Effector memory CD8-positive, alpha-beta T cell (primary cell): ENCODE measurements at regions not wholly inside any gene's neighbourhood (a gene's known extent, or its start where the extent isn't known, plus 50 kb on each side); places are given as distances from the start of the nearest gene placed in this dataset.
"Not testable (repeated sequence)": the region's sequence is repeated elsewhere in the genome, so short reads cannot be mapped to it uniquely, and the experiment has no call there.

Source experiments
- ATAC-seq: fragments of 150-1000 bp; cut with Tn5 transposase; replicated peaks from 2 replicates; pipeline ENCODE4 v1.10.0; 2021; ENCODE audit warnings: mild to moderate bottlenecking, moderate library complexity
- DNase-seq, 3 experiments: peaks; one replicate each; pipeline ENCODE4 v3.0.0; 2021
- H3K27ac Mint-ChIP-seq, 2 donors: one replicate each; pipeline ENCODE4 v1.8.0; 2022; ENCODE audit warnings: mild to moderate bottlenecking in 2 of 2, mixed read lengths in 2 of 2, moderate library complexity in 2 of 2
- H3K27me3 Mint-ChIP-seq, 2 donors: one replicate each; pipeline ENCODE4 v1.8.0; 2022; ENCODE audit warnings: mixed read lengths in 2 of 2
- H3K36me3 Mint-ChIP-seq: one replicate; pipeline ENCODE4 v1.8.0; 2022; ENCODE audit warnings: mild to moderate bottlenecking, moderate library complexity, mixed read lengths; ENCODE audit not compliant: insufficient read depth
- H3K4me1 Mint-ChIP-seq, 2 donors: one replicate each; pipeline ENCODE4 v1.8.0; 2022; ENCODE audit warnings: low read depth in 2 of 2, mixed read lengths in 2 of 2
- H3K4me3 Mint-ChIP-seq, 2 donors: one replicate each; pipeline ENCODE4 v1.8.0; 2022; ENCODE audit warnings: mild to moderate bottlenecking in 2 of 2, mixed read lengths in 2 of 2, moderate library complexity in 2 of 2
- H3K9me3 Mint-ChIP-seq, 2 donors: one replicate each; pipeline ENCODE4 v1.8.0; 2022; ENCODE audit warnings: mixed read lengths in 2 of 2

DNA sequence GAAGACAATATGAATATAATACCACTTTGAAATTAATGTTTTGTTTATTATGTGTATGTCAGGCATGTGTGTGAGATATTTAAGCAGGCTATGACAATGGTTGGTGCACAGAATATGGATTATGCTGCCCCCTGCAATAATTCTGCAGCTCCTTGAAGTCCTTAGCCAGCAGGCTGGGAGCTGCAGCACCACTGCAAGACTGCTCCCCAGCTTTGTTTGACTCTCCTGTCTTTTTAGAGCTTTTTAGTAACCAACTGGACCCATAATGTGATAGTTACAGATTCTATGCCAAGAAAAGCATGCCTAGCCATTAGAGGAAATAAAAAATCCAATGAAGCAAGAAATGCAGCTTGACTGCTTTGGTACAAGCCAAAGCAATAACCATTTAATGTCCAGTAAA is 535.1 kb downstream of the TMEM135 start:
- ATAC-seq: no peak

DNA sequence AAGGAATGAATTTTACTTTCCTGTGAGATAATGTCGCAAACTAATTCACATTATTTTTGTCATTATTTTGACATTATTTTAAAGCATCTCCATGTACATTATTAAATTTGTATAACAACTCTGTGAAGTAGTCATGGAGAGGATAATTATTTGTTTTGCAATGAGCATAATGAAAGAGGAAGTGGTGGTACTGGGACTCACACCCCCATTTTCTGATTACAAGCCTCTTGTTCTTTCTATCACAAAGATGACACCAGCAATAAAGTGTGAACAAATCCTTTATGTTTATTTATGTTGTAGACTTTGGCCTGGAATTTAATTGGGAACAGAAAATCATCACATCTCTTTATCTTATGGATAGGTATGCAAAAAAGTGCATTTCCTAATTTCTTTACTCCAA is 522.6 kb downstream of the TMEM135 start:
- H3K4me3 Mint-ChIP-seq: no peak overlapping the region
- H3K27me3 Mint-ChIP-seq: no peaks in the 10 kb centered on the region
- ATAC-seq (no peak), DNase-seq (no peak)
- no peaks in the 10 kb centered on the region for H3K36me3 Mint-ChIP-seq
- H3K4me1 Mint-ChIP-seq: no peaks in the 10 kb centered on the region
- H3K27ac Mint-ChIP-seq: no peak overlapping the region
- peaks cover 5 to 11% of the 10 kb centered on the region in 2 donors for H3K9me3 Mint-ChIP-seq

More for the DNA sequence above, 535.1 kb downstream of the TMEM135 start:
- no peaks in the 10 kb centered on the region for H3K27me3 Mint-ChIP-seq
- no peak overlapping the region for H3K27ac Mint-ChIP-seq
- H3K4me3 Mint-ChIP-seq: no peak overlapping the region
- H3K36me3 Mint-ChIP-seq: no peaks in the 10 kb centered on the region
- H3K9me3 Mint-ChIP-seq: peaks cover 2 to 7% of the 10 kb centered on the region in 2 donors
- no peak for DNase-seq
- H3K4me1 Mint-ChIP-seq: no peaks in the 10 kb centered on the region

DNA sequence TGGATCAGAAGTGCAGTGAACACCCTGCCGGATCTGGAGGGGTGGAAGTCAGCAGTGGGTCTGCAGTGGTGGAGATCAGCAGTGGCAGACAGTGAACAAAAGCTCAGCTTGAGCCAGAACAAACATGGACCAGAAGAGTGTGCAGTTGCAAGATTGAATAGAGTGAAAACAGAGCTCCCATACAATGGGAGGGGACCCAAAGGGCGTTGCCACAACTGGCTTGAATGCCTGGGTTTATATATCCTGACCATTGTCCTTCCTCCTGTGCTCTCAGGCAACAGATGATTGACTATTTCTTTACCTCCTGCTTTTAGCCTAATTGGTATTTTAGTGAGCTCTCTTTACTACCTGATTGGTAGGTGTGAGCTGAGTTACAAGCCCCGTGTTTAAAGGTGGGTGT is 522.1 kb downstream of the TMEM135 start:
- not testable (repeated sequence) for DNase-seq, H3K27ac Mint-ChIP-seq, H3K36me3 Mint-ChIP-seq, H3K4me1 Mint-ChIP-seq, H3K4me3 Mint-ChIP-seq, H3K27me3 Mint-ChIP-seq, ATAC-seq
- peaks cover 5 to 16% of the 10 kb centered on the region in 2 donors for H3K9me3 Mint-ChIP-seq

DNA sequence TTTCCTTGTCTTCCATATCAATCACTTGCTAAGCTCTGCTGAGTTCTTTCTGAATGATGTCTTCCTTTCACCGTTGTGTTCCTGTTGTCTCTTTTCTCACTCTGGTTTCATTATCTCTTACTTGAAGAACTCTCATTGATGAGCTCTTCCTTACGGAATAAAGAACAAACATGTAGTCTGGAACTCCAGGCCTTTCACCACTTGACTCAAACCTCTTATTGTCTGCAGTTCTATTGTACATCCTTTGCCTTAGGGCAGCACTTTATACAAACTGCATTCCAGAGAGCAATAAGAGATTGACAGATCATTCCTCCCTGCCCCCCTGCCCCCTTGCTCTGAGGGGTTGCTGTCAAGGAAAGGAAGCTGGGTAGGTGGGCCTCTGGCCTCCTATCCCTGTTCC is 517.4 kb downstream of the TMEM135 start:
- Mint-ChIP-seq H3K27me3 (no peaks in the 10 kb centered on the region), H3K4me3 (no peak overlapping the region), H3K27ac (no peak overlapping the region), H3K9me3 (peaks cover 5 to 18% of the 10 kb centered on the region in 2 donors), H3K36me3 (no peaks in the 10 kb centered on the region), H3K4me1 (no peaks in the 10 kb centered on the region)
- ATAC-seq (no peak), DNase-seq (no peak)

DNA sequence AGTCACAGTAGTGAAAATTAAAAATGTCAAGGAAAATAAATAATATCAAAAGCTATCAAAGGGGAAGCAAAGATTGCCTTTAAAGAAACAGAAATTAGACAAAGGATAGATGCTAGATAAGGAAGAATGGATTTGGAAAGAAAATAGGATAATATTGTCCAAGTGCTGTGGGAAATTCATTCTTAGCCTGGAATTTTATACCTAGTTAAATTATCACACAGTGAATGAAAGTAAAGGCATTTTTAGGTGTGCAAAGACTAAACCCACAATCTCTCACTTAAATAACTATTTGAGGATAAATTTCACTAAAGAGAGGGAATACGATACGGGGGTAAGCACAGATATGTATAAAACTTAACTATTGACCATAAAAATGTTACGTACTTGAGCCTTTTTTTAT is 511.1 kb downstream of the TMEM135 start:
- Mint-ChIP-seq H3K36me3 (no peaks in the 10 kb centered on the region), H3K27ac (no peak overlapping the region), H3K4me1 (no peaks in the 10 kb centered on the region), H3K9me3 (peaks cover 10 to 18% of the 10 kb centered on the region in 2 donors), H3K4me3 (no peak overlapping the region), H3K27me3 (no peaks in the 10 kb centered on the region)
- no peak for DNase-seq
- no peak for ATAC-seq

DNA sequence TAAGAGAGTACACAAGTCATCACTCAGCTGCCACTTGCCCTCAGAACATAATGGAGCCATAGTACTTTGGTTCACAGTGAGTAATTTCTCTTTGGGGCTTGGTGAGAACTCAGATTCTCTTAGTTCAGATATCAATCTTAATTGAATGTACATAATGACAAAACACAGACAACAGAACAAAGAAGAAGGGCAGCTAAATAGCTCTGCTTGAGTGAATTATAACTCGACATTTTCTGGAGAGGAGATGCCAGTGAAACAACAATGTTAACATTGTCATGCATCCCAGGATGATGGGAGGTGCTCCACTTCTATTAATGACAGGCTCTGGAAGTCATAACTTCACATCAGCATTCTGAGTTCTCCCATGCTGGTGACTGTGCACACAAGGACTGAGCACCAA is 508.1 kb downstream of the TMEM135 start:
- ATAC-seq (no peak), DNase-seq (no peak)
- Mint-ChIP-seq H3K27ac (no peak overlapping the region), H3K4me1 (no peaks in the 10 kb centered on the region), H3K9me3 (peaks cover 10 to 31% of the 10 kb centered on the region in 2 donors), H3K4me3 (no peak overlapping the region), H3K27me3 (no peaks in the 10 kb centered on the region), H3K36me3 (no peaks in the 10 kb centered on the region)

DNA sequence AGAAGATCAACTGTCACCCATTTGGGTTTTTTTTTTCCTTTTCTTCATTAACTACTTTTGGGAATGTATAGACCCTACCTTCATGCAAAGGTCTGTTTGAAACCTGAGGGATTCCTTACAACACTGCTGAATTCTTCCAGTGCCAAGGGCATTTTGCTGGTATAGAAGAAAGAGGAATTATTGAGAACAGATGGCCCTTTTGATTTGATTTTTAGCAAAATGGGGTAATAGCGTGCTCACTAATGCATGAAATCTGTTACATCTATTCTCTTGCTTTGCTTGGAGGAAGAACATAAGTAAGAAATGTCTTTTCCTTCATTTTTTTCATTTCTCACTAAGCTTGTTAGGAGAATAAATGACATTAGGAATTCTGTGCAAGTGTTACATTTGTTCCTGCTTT is 501.9 kb downstream of the TMEM135 start:
- no peaks in the 10 kb centered on the region for H3K36me3 Mint-ChIP-seq
- no peak overlapping the region for H3K4me3 Mint-ChIP-seq
- no peaks in the 10 kb centered on the region for H3K27me3 Mint-ChIP-seq
- no peaks in the 10 kb centered on the region for H3K4me1 Mint-ChIP-seq
- DNase-seq (no peak), ATAC-seq (no peak)
- H3K9me3 Mint-ChIP-seq: peaks cover 5 to 28% of the 10 kb centered on the region in 2 donors
- no peak overlapping the region for H3K27ac Mint-ChIP-seq

DNA sequence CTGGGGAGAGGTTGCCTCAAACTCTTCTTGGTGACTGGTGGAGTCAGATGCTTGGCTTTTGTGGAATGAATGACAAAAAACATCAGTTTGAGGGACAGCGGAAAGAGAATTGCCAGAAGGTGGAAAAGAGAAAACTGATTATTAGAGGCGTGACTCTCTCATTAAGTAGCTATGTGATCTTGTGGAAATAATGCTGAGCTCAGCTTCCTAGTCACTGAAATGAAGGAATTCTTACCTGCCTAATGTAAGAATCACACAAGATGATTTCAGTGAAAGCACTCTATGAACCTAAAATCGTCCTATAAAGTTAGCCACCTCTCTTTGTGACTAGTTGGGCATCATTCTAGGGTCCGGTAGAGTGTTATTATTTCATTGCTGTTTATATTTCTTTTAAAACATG is 498.8 kb downstream of the TMEM135 start:
- DNase-seq (no peak), ATAC-seq (no peak)
- Mint-ChIP-seq H3K36me3 (no peaks in the 10 kb centered on the region), H3K9me3 (peaks cover 7% of the 10 kb centered on the region in 2 donors), H3K4me3 (no peak overlapping the region), H3K4me1 (no peaks in the 10 kb centered on the region), H3K27ac (no peak overlapping the region), H3K27me3 (no peaks in the 10 kb centered on the region)

DNA sequence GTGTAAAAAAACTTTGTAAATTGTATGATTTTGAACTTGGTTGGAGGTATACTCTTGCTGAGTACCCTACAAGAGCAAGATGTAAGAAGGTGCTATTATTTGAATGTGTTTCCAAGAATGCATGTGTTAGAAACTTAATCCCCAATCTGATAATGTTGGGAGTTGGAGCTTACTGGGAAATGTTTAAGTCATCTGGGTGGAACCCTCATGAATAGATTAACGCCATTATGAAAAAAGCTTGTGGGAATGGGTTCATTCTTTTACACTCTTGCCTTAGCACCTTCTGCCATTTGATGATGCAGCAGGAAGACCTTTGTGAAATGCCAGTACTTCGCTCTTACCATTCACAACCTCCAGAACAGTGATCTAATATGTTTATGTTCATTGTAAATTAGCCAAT is 498.3 kb downstream of the TMEM135 start:
- no peak for DNase-seq
- Mint-ChIP-seq H3K27ac (no peak overlapping the region), H3K4me3 (no peak overlapping the region)

DNA sequence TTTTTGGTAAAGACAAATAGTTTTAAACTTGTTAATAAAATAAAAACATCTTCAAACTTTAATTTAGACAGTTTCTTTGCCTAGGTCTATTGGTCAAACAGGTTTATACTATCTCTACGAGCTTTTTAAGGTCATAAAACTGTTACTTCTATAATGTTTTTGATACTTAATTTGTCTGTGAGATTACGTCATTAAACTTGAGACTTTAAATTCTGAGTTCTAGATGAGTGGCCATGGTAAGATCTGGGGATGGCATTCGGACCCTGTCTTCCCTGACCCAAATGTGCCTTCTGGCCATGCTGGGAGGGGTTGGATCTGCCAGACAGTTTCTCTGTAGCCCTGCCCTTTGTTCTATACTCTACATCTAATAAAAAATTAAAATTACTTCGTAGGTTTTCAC is 497.8 kb downstream of the TMEM135 start:
- Mint-ChIP-seq H3K27me3 (no peaks in the 10 kb centered on the region), H3K4me1 (no peaks in the 10 kb centered on the region), H3K4me3 (no peak overlapping the region), H3K27ac (no peak overlapping the region), H3K36me3 (no peaks in the 10 kb centered on the region), H3K9me3 (peaks cover 7% of the 10 kb centered on the region in 2 donors)
- ATAC-seq: no peak
- DNase-seq: no peak

More for the DNA sequence above, 498.3 kb downstream of the TMEM135 start:
- H3K36me3 Mint-ChIP-seq: no peaks in the 10 kb centered on the region
- no peaks in the 10 kb centered on the region for H3K27me3 Mint-ChIP-seq
- no peaks in the 10 kb centered on the region for H3K4me1 Mint-ChIP-seq
- ATAC-seq: no peak
- peaks cover 7% of the 10 kb centered on the region in 2 donors for H3K9me3 Mint-ChIP-seq

DNA sequence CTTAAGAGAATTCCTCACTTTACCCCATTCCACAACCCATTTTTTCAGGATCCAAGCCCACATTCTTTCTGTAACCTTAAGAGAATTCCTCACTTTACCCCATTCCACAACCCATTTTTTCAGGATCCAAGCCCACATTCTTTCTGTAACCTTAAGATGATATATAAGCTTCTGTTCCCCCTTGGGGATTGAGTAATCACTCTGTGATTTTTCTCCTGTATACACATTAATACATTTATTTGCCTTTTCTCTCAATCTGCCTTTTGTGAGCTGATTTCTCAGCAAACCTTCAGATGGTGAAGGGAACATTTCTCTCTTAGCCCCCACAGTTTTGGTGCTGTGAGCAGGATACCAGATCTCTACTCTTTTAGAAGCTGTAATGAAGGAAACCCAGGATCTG is 494.1 kb downstream of the TMEM135 start:
- not testable (repeated sequence) for H3K27me3 Mint-ChIP-seq, H3K4me3 Mint-ChIP-seq, DNase-seq, H3K36me3 Mint-ChIP-seq, ATAC-seq, H3K27ac Mint-ChIP-seq, H3K4me1 Mint-ChIP-seq, H3K9me3 Mint-ChIP-seq

DNA sequence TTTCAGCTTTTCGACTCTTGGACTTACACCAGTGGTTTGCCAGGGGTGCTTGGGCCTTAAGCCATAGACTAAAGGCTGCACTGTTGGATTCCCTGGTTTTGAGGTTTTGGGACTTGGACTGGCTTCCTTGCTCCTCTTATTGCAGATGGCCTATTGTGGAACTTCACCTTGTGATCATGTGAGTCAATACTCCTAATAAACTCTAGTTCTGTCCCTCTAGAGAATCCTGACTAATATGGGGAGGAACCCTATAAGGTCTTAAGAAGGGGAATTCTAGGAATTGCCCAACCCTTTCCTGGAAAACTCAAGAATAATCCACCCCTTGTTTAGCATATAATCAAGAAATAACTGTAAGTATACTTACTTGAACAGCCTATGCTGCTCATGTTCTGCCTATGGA is 491.8 kb downstream of the TMEM135 start:
- DNase-seq (no peak), ATAC-seq (no peak)
- Mint-ChIP-seq H3K27me3 (no peaks in the 10 kb centered on the region), H3K4me3 (no peak overlapping the region), H3K9me3 (peaks cover 0 to 6% of the 10 kb centered on the region in 2 donors), H3K27ac (no peak overlapping the region), H3K36me3 (no peaks in the 10 kb centered on the region), H3K4me1 (no peaks in the 10 kb centered on the region)

DNA sequence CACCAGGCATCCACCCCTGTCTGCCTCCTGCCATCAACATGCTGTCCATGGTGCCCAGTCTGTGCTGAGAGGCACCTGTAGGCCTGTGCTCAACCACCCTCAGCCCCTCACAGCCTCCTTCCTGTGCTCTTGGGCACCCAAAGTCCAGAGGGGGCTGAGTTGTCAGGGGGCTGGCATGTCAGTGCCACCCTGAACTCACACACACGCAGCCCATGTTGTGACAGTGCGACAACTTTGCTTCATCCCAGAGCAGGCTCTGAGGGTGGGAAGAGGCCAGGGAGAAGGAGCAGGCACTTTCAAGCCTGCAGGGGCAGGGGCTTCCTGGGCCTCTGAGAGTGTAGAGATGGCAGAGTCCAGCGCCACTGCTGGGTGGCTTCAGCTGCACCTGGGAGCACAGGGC is 491.0 kb downstream of the TMEM135 start:
- H3K27me3 Mint-ChIP-seq: no peaks in the 10 kb centered on the region

DNA sequence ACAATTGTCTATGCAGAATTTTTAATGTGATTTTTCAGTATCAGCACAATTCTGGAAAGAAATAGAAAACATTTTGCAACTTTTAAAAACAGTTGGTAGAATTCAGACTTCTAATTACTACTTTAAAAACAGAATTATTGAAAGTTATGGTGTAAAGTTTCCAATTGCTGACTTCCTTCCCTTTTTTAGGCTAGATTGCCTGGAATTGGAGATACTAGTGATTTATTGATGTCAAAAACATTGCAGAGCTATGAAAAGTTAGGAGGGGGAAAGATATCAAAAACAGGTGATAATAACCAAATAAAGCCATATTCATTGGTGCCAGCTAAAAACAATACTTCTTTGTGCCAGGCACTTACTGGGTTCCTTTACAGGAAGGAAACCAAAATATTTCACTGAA is 485.5 kb downstream of the TMEM135 start:
- Mint-ChIP-seq H3K27ac (no peak overlapping the region), H3K27me3 (no peaks in the 10 kb centered on the region), H3K4me1 (no peaks in the 10 kb centered on the region), H3K36me3 (no peaks in the 10 kb centered on the region), H3K9me3 (peaks cover 0 to 3% of the 10 kb centered on the region in 2 donors), H3K4me3 (no peak overlapping the region)
- no peak for ATAC-seq
- no peak for DNase-seq

More for the DNA sequence above, 491.0 kb downstream of the TMEM135 start:
- Mint-ChIP-seq H3K4me1 (no peaks in the 10 kb centered on the region), H3K9me3 (peaks cover 0 to 6% of the 10 kb centered on the region in 2 donors), H3K27ac (no peak overlapping the region), H3K4me3 (no peak overlapping the region), H3K36me3 (no peaks in the 10 kb centered on the region)
- ATAC-seq: no peak
- DNase-seq: no peak

DNA sequence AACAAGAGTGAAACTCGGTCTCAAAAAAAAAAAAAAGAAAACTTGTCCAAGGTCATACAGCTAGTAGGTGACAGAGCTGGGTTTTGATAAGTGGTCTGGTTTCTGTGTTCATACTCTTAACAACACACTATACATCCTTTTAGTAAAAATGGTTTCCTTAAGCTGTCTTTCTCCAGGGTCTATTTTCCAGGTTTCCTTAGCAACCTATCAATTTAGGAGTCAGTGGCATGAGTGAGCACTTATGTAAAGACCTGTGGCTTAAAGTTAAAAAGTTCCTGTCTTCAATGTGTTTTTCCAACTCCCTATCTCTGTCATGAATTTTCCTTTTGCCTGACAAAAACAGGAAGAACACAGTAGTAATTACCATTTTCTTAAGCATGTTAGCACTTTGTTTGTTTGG is 480.5 kb downstream of the TMEM135 start:
- peaks cover 5 to 6% of the 10 kb centered on the region in 2 donors for H3K9me3 Mint-ChIP-seq
- no peak overlapping the region for H3K4me3 Mint-ChIP-seq
- H3K4me1 Mint-ChIP-seq: no peaks in the 10 kb centered on the region
- no peaks in the 10 kb centered on the region for H3K36me3 Mint-ChIP-seq
- no peak for ATAC-seq
- no peak overlapping the region for H3K27ac Mint-ChIP-seq
- H3K27me3 Mint-ChIP-seq: no peaks in the 10 kb centered on the region
- DNase-seq: no peak
